HPDE6-E6E7 (cell line): ENCODE measurements at regions not wholly inside any gene's neighbourhood (a gene's known extent, or its start where the extent isn't known, plus 50 kb on each side); places are given as distances from the start of the nearest gene placed in this dataset.
"Not testable (repeated sequence)": the region's sequence is repeated elsewhere in the genome, so short reads cannot be mapped to it uniquely, and the experiment has no call there.

ENCODE experiments used
- DNase-seq: peaks from one replicate; pipeline ENCODE4 v3.0.0; 2011; ENCODE audit warnings: missing footprints; ENCODE audit errors: extremely low spot score

DNA sequence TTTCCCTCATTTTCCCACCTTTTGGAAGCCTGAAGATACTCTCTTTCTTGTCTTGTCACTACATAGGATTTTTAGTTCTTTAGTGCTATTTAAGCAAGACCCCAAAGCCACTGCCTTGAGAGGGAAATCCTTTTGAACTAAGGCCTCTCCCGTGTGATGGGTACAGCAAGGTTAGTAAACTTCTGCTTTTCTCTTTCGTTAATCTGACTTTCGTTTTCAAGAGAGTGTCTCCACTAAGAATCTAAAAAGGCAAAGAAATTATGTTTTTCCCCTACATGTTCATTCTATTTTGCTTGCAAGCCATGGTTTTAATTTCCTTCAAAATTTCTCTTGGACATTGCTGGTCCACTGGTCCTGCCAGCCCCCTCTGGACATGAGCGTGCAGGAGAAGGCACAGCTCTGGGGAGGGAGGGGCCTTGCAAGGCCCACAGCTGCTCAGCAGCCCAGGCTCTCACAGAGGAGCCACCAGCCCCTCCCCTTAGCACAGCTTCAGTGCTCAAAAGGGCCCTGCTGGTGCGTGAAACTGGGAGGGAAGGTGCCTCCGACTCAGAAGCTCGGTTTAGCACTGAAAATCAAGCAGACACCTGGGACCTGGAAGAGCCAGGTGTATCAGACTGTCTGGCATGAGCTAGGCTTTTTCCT lies 210.9 kb upstream of the GALNT2 start:
- no peak for DNase-seq

DNA sequence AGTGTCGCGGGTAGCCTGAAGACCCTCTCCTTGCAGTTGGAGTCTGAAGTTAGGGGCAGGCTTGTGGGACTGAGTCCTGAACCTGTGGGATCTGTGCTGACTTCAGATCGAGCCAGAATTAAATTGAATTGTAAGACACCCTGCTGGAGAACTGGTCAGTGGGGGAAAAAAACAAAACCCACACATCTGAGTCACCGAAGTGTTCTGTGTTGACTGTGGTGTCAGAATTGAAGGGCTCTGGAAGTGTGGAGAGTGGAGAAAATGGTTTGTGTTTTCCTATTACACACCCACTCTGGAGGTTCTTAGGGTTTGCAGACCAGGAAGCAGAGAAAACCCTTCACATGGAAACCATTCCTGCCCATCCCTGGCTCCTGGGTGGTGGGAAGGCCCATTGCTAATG lies 209.5 kb upstream of the GALNT2 start:
- DNase-seq, result no peak

DNA sequence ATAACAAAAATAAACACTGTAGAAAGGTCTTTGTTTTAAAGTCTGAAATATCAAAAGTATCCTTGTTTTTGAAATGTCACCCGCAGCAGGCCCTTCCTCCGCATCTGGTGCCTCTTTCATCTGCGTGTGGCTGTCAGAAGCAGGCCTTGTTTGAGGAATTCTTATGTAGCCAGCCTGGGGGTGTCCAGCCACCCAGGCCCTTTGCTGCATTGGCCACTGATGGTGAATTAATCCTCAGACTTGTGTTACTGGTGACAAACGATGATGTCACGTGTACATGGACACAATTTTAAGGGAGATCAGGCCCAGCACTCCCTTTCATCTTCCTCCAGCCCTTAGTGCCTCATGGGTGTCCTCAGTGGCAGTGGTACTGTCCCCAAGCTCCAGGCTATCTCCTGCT lies 208.0 kb upstream of the GALNT2 start:
- DNase-seq, result no peak

DNA sequence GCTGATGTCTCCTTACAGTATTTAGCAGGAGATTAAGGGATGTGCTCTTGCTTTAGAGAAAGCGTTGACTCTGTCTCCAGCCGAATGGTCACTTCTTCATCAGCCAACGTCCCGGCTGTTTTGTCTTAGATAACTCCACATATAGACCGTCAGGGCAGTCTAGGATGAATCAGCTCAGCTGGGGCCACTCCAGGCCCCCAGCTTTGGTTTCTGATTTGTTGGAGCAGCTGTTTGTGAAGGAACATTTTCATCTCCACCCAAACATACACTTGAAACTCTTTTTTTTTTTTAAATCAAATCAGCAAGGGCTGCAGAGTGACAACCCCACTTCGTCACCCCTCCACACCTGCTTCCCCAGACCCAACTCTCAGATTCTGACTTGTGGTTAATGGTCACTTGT lies 206.1 kb upstream of the GALNT2 start:
- DNase-seq, result no peak

DNA sequence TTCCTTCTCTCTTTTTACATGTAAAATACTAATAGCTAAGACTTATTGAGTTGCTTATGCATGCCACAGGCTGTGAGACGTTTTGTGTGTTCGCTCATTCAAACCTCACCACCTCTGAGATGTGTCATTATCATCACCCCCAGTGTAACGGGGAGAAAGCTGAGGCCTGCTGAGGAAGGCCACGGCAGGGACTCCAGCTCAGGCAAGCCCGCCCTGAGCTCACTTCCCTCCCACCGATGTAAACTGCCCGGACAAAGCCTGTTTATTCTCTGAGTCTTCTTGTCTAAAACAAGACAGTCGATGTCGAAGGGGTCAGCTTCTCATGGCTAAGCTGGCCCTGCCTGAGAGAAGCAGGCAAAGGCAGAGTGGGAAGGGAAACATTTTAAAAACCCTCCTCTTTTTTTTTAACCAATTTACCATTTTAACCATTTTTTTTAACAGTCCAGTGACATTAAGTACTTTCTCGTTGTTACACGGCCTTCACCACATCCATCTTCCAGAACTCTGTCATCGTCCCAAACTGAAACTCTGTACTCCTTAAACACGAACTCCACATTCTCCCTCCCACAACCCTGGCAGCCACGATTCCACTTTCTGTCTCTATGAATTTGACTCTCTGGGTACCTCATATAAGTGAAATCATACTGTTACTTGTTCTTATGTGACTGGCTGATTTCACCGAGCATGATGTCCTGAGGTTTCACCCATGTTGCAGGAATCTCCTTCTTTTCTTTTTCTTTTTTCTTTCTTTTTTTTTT lies 204.8 kb upstream of the GALNT2 start:
- no peak for DNase-seq

DNA sequence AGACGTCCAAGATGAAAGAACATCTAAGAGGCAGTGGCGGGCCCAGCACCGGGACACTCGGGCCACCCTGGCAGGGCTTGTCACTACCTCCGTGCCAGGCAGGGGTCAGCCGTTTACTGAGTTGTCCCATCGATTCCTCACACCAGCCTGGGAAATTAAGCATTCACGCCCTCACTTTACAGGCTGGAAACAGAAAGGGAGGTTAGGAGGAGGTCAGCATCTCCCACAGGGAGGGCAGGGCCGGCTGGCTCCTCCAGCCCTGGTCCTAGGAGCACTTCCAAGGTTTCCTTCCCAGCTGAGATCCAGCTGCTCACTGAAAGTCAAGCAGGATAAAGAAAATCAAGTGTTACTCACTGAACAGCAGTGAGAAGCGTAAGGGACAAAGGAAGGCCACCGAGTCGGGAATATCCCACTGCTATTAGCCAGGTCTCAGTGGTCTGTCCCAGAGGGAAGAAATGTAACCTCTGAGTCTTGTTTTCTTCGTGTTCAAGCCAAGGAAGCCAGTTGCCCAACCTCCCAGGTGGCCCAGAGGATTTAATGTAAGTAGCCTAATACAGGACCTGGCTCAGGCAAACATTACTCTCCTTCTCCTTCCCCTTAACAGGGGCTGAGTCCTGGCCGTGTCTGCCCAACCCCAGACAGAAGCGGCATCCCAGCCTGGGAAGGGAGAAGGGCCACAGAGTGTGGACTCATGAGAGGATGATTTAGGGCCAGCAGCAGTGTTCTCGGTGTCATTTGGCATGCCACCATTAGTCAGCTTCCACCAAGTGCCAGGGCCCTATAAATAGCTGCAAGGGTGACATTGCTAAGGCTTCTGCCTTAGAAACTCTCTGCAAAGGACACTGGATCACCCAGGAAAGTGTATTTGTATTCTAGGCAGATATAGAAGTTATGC lies 203.1 kb upstream of the GALNT2 start:
- DNase-seq, result no peak

DNA sequence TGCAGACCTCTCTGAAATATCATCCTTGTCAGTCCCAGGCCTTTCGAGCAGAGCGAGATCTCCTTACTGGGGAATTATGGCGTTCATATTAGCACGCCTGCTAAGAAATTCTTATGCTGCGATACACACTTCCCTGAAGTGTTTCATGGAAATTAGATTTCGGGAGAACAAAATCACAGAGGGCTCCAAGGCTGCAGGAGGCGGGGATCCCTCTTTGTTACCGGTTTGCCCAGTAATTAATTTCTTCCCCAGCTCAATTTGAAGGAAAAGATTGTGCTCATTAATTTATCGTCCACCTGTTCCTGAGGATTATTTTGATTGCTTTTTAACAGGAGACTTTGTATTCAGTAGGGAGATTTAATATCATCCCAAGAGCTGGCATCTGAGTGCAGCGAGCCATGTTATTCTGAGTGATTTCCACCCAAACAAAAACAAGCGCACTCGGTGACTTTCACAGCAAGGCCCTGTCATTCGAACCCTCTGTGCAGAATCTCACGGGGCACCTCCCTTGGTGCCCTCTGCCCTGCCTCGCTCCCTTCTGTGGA lies 202.3 kb upstream of the GALNT2 start:
- no peak for DNase-seq

DNA sequence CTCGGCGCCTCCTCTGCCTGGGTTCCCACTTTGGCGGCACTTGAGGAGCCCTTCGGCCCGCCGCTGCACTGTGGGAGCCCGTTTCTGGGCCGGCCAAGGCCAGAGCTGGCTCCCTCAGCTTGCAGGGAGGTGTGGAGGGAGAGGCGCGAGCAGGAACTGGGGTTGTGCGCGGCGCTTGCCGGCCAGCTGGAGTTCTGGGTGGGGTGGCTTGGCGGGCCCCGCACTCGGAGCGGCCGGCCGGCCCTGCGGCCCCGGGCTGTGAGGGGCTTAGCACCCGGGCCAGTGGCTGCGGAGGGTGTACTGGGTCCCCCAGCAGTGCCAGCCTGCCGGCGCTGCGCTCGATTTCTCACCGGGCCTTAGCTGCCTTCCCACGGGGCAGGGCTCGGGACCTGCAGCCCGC lies 201.7 kb upstream of the GALNT2 start:
- not testable (repeated sequence) for DNase-seq

DNA sequence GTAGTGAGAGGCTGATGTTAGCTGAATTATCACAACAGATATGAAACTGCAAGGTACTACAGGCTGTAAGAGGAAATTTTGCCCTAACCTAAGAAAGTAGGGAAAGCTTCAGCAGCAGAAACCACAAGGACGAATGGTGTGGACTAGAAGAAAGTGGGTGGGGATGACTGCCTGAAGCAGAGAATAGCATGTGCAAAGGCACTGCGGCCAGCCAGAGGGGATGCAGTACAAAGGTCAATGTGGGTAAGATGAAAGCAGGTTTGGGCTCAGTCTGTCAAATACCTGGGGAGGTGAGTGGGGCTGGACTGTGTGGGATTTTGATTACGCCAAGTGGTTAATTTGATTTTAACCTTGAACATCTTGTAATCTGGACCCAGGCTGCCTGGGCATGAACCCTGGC lies 199.3 kb upstream of the GALNT2 start:
- no peak for DNase-seq

DNA sequence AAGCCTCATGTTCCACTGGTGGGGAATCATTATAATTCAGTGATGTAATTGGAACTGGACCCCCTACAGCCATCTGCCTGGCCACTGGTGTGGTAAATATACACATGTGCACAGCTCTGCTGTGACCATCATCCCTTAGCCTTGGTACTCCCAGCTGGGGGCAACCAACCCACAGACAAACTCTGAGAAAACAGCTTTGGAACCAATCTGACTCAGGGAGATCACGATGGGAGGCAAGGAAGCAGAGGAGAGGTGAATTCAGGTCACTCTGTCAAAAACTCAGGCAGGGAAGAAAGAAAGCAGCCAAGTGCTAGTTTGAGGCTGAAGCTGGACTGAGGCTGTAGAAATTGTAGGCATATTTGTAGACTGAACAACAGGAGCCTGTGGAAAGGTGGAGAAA lies 197.8 kb upstream of the GALNT2 start:
- DNase-seq, result no peak

DNA sequence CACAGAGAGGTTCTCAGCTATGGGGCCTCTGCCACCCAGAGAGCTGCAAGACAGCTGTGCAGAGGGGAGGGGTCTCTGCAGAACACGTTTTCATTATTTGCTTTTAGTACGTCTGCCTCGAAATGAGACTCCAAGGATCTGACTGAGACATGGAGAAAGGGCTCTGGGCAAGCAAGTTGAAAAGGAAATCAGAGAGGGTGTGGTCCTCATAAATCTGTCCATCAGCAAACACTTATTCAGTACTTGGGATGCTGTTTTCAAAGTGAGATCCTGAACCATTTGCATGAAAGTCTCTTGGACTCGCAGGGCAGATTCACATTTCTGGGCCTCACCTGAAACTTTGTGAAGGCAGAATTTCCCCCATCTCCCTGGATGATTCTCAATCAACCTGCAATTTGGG lies 197.4 kb upstream of the GALNT2 start:
- DNase-seq, result no peak

DNA sequence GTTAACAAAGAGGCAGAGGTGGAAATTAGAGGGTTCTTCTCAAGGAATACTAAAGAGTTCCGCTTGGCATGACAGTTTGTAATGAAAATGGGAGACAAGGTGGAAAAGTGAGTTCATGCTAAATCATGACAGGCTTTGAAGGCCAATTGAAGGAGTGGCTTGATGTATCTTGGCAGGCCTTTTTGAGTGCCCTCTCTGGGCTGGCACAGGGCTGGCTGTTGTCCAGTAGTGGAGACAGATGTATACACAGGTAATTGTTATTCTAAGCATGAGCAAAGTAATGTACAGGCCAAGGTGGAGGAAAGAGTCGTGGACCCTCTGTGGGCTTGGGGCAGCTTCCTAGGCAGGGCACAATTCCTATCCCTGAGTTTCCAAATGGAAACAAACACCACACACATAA lies 196.7 kb upstream of the GALNT2 start:
- no peak for DNase-seq

DNA sequence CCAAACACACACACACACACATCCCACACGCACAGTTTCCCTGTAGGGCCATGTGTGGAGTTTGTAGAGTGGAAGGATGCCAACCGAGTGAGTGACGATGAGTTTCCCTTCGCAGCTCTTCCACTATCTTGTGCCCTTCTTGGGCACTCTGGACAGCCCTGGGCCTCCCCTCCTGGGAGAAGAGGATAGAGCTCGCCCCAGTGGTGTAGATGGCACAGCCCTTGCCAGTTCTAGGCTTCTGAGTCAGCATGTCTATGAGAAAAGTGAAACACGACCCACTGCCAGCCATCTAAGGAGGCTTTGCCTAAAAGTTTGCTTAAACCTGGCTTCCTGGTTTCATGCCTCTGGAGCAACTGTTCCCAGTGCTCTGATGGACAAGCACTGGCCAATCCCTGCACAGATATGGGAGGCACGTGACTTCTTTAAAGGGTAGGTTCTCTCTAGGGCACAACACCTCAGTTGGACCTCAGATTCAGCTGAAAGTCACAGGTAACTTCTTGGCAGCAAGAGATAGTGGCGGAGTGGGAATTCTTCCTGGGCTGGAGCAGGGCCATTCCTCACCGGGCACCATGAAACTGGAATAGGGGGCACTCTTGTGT lies 195.9 kb upstream of the GALNT2 start:
- no peak for DNase-seq

DNA sequence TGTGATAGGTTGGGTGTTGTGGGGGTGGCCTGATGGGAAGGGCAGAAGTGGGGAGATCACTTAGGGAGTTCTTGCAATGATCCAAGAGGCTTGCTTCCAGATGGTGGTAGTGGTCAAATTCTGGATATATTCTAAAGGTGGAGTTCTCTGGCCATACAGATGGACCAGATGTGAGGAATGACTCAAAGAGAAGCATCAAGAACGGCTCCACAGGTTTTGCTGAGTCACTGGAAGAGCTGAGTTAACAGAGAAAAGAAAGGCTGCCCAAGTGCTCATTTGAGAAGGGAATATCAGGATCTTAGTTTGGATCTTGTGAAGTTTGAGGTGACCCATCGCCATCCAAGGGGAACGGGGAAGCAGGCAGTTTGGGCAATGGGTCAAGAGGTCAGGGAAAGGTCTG lies 192.9 kb upstream of the GALNT2 start:
- no peak for DNase-seq

DNA sequence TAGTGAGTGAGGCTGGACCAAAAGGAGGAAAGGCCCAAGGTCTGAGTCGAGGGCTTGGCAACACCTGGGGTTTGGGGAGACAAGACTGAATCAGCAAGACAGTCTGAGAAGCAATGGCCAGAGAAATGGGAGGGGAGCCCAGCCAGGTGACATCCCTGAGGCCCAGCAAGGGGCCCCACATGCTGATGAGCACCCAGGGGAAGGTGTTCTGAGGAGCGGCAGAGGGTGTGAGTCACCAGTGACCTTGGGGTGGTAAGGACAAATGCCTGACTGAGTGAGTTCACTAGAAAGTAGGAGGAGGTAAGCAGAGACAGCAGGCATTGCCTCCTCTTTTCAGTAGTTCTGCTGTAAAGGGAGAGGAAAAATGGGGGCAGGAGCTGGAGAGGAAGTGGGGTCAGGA lies 192.4 kb upstream of the GALNT2 start:
- DNase-seq, result no peak

DNA sequence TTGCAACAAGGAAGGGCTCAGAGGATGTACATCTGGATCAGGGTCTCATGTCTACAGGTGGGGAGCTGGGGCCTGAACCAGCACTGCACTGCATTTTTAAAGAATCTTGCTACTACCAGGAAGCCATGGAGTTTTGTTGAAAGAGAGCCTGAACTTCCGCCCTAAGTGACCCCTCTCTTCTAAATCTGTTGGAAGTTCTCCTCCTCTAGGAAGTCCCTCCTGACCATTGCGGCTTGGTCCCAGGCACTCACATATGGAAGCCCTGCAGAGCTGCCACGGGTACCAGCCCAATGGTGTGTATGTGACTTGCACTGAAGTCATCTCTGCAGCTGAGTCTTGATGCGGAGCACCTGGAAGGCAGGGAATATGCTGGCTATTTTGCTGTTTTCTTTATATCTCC lies 192.0 kb upstream of the GALNT2 start:
- DNase-seq, result no peak

DNA sequence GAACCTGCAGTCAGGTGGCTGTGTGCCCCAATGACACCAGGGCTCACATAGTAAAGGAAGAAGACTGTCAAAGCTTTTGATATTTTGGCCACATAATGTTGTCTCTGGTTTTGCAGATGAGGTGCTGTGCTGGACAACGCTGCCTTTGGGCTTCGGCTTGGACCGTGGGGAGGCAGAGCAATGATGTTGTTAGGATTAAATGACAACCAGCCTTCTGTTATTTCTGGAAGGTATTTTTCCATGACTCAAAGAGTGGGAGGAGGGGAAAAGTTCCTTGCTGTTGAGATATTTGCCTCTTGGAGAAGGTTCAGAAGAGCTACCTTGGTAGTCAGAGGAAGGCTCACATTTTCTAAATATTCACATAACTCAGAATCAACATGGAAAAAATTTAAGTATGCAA lies 187.3 kb upstream of the GALNT2 start:
- no peak for DNase-seq

DNA sequence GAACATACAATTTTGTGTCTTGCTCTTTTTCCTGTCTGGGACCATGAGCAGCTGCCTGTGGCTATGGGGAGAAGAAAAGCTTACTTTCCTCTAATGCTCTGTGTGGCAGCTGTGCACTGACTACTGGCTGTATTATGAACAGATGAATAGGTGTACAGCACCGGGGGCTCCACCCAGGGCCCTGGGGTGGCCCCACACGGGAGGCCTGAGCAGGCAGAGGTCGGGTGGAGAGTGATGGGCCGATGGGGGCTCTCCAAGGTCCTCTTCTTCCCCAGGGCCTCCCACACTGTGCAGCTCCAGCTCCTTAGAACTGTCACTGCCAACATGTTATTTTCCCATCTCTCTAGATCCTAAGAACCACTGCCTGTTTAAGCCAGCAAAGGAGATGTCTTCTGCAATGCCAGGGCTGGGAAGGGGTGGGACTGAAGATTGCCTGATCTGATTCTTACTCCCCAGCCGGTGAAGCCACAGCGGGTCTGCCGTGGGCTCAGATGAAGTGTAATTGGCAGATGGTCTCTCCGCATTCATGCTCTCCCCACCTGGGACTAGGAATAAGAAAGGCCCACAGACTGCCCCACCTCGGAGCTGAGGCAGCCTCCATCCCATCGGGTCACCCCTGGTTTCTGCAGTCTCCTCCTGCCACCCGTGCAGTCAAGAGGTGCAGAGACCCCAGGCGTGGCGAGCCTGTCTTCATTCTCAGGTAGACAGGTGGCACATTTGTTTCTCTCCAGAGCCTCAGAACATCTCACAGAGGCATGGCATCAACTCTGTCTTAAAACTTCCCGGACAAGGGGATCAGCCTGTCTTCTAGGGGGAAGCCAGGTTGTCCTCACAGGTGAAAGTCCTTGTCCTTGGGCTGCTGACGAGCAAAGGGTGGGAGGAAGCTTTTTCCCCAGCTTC lies 186.5 kb upstream of the GALNT2 start:
- DNase-seq, result no peak

DNA sequence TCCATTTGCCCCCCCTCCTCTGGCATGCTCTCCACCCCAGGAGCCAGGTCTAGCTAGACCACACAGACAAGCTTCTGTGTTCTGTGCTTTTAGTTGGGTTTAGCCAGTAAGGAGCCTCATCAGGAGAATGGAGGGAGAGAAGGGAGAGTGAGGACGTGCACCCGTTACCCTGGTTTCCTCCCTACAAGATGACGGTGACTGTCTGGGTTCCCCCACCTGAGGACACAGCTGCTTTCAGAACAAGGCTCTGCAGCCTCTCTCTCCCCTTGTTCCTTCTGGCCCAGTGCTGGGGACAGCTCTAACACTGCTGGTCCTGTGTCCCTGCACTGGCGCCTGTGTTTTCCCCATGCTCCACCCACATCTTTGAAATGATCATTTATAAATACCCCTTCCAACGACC lies 184.4 kb upstream of the GALNT2 start:
- DNase-seq, result no peak

DNA sequence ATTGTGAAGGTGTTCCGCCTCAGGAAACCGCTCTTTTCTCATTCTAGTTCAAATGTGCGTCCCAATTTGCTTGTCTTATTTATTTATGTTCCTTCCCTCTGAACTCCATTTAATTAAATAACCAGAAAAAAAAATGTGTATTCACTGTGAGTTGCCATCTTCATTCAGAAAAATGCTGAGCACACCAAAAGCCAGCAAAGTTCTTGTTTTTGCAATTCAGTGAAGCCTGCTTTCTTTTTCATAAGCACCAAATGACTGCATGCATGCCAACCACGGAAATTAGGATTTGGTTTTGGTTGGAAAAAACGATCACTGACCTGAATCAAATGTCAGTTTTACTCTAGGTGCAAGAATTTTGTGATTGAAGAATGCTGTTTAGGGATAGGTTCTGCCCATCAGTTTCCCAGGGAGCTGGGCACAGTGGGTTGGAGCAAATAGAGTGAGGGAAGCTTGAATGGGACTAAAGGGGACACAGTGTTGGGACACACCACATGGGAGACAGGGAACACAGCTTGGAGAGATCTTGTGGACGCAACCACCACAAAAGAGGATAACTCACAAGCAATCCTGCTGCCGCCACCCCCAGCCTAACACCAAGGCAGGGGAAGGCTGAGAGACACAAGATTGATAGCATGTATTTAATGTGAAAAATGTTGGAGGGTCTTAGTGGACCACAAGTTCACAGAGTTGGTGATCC lies 183.4 kb upstream of the GALNT2 start:
- DNase-seq, result no peak
